Vagina (tissue), 2 donors: ENCODE measurements at regions not wholly inside any gene's neighbourhood (a gene's known extent, or its start where the extent isn't known, plus 50 kb on each side); places are given as distances from the start of the nearest gene placed in this dataset.

ENCODE experiments used
- CTCF ChIP-seq, 3 experiments: fragments of 450-650 bp in 2 of 3; fragments of 200-600 bp in 1 of 3; sonication (generic) in 1 of 3; IDR thresholded peaks; one replicate each; pipeline ENCODE4 v1.5.1; 2017 to 2019; ENCODE audit warnings: antibody characterized with exemption in 3 of 3, mild to moderate bottlenecking in 2 of 3, moderate library complexity in 2 of 3
- POLR2A ChIP-seq, 2 donors: fragments of 450-650 bp; IDR thresholded peaks; one replicate each; pipeline ENCODE4 v1.6.1; 2017; ENCODE audit warnings: antibody characterized with exemption in 2 of 2, mild to moderate bottlenecking in 2 of 2, moderate library complexity in 2 of 2
- POLR2AphosphoS5 ChIP-seq, 2 donors: sonication (generic); formaldehyde crosslinking; IDR thresholded peaks; one replicate each; pipeline ENCODE4 v1.9.0; 2017; ENCODE audit warnings: antibody characterized with exemption in 2 of 2, mild to moderate bottlenecking in 2 of 2, low read depth in 1 of 2; ENCODE audit not compliant: insufficient read depth in 1 of 2

GRCh38 chr2:163291790-163292189 is 444.0 kb downstream of the FIGN start:
- TF ChIP-seq CTCF (IDR thresholded peaks at IDR 0.05) (no peak), POLR2AphosphoS5 (IDR thresholded peaks at IDR 0.05; ENCODE audit: insufficient read depth in 1 of 2, low read depth in 1 of 2) (no peak), POLR2A (IDR thresholded peaks at IDR 0.05) (no peak)
